WTC11 (cell line): ENCODE measurements at regions not wholly inside any gene's neighbourhood (a gene's known extent, or its start where the extent isn't known, plus 50 kb on each side); places are given as distances from the start of the nearest gene placed in this dataset.

Experiments
- ATAC-seq: fragments of 200-7000 bp; cut with Tn5 transposase; 2 replicates; pipeline ENCODE4 v1.10.0; 2021; ENCODE audit warnings: mild to moderate bottlenecking, moderate library complexity
- CTCF ChIA-PET: fragments of 300-600 bp; sonication (Branson Sonifier 250); formaldehyde crosslinking; loops from one replicate; lab custom pipeline; 2021; ENCODE audit warnings: antibody characterized with exemption; lab: Charles Lee
- POLR2A ChIA-PET: fragments of 350-600 bp; sonication (Branson Sonifier 250); formaldehyde crosslinking; loops from one replicate; lab custom pipeline; 2021; ENCODE audit warnings: antibody characterized with exemption; lab: Charles Lee
- DNase-seq: peaks from one replicate; pipeline ENCODE4 v3.0.0; 2021; ENCODE audit warnings: low spot score
- H3K27ac Mint-ChIP-seq: 2 replicates; pipeline ENCODE4 v1.8.0; 2021; ENCODE audit warnings: mixed read lengths
- H3K27me3 Mint-ChIP-seq: 2 replicates; pipeline ENCODE4 v1.8.0; 2021; ENCODE audit warnings: low read depth, mild to moderate bottlenecking, moderate library complexity, mixed read lengths
- H3K36me3 Mint-ChIP-seq: 2 replicates; pipeline ENCODE4 v1.8.0; 2021; ENCODE audit warnings: mixed read lengths
- H3K4me1 Mint-ChIP-seq: 2 replicates; pipeline ENCODE4 v1.8.0; 2022; ENCODE audit warnings: mixed read lengths
- H3K4me3 Mint-ChIP-seq: 2 replicates; pipeline ENCODE4 v1.8.0; 2021; ENCODE audit warnings: mild to moderate bottlenecking, moderate library complexity, mixed read lengths
- H3K9me3 Mint-ChIP-seq: 2 replicates; pipeline ENCODE4 v1.8.0; 2021; ENCODE audit warnings: mixed read lengths
- ATF2 ChIP-seq: sonication (generic); formaldehyde crosslinking; IDR thresholded peaks from 2 replicates; pipeline ENCODE4 v1.8.1; 2022; ENCODE audit warnings: low read depth, missing genetic modification reagents, borderline replicate concordance
- CBFB ChIP-seq: sonication (generic); formaldehyde crosslinking; IDR thresholded peaks from 2 replicates; pipeline ENCODE4 v1.8.1; 2022; ENCODE audit warnings: mild to moderate bottlenecking, low read depth, missing genetic modification reagents
- CTCF ChIP-seq: fragments of 200-600 bp; IDR thresholded peaks from 2 replicates; pipeline ENCODE4 v1.8.0; 2022; ENCODE audit warnings: antibody characterized with exemption
- E2F1 ChIP-seq: sonication (generic); formaldehyde crosslinking; IDR thresholded peaks from 2 replicates; pipeline ENCODE4 v1.8.0; 2022; ENCODE audit warnings: mild to moderate bottlenecking, missing genetic modification reagents
- ELF4 ChIP-seq: sonication (generic); formaldehyde crosslinking; IDR thresholded peaks from 2 replicates; pipeline ENCODE4 v1.8.1; 2022; ENCODE audit warnings: low read depth, mild to moderate bottlenecking, moderate library complexity, missing genetic modification reagents
- JAZF1 ChIP-seq: fragments of 250-450 bp; sonication (Bioruptor Pico); IDR thresholded peaks from 2 replicates; pipeline ENCODE4 v1.9.0; 2021; ENCODE audit warnings: moderate library complexity, mild to moderate bottlenecking, inconsistent platforms
- JUN ChIP-seq: sonication (generic); formaldehyde crosslinking; IDR thresholded peaks from 2 replicates; pipeline ENCODE4 v1.8.0; 2023; ENCODE audit warnings: mild to moderate bottlenecking, missing genetic modification reagents
- NFYB ChIP-seq: sonication (generic); formaldehyde crosslinking; conservative IDR thresholded peaks from 2 replicates; pipeline ENCODE4 v1.8.0; 2022; ENCODE audit warnings: low read depth, missing genetic modification reagents
- NR3C1 ChIP-seq: sonication (generic); formaldehyde crosslinking; conservative IDR thresholded peaks from 2 replicates; pipeline ENCODE4 v1.8.1; 2023; ENCODE audit warnings: low read depth, mild to moderate bottlenecking, missing genetic modification reagents
- PRDM15 ChIP-seq: sonication (generic); formaldehyde crosslinking; IDR thresholded peaks from 2 replicates; pipeline ENCODE4 v1.8.0; 2022; ENCODE audit warnings: missing genetic modification reagents
- USF2 ChIP-seq: sonication (generic); formaldehyde crosslinking; IDR thresholded peaks from 2 replicates; pipeline ENCODE4 v1.8.1; 2023; ENCODE audit warnings: mild to moderate bottlenecking, missing genetic modification reagents, moderate library complexity
- ZNF138 ChIP-seq: sonication (generic); formaldehyde crosslinking; conservative IDR thresholded peaks from 2 replicates; pipeline ENCODE4 v1.8.1; 2022; ENCODE audit warnings: mild to moderate bottlenecking, moderate library complexity, missing genetic modification reagents
- ZNF317 ChIP-seq: sonication (generic); formaldehyde crosslinking; IDR thresholded peaks from 2 replicates; pipeline ENCODE4 v1.8.1; 2023; ENCODE audit warnings: low read depth, mild to moderate bottlenecking, moderate library complexity, missing genetic modification reagents, borderline replicate concordance
- ZNF423 ChIP-seq: fragments of 250-450 bp; sonication (Bioruptor Pico); IDR thresholded peaks from 2 replicates; pipeline ENCODE4 v2.1.2; 2022; ENCODE audit warnings: mild to moderate bottlenecking, moderate library complexity
- ZNF425 ChIP-seq: fragments of 250-450 bp; sonication (Bioruptor Pico); conservative IDR thresholded peaks from 2 replicates; pipeline ENCODE4 v1.9.0; 2021; ENCODE audit warnings: mild to moderate bottlenecking
- ZNF532 ChIP-seq: fragments of 250-450 bp; sonication (Bioruptor Pico); IDR thresholded peaks from 2 replicates; pipeline ENCODE4 v1.9.0; 2021; ENCODE audit warnings: mild to moderate bottlenecking, borderline replicate concordance

GRCh38 chrX:96445531-96446065, 239.0 kb upstream of the DIAPH2 start:
- no peaks in the 10 kb centered on the region for H3K4me1 Mint-ChIP-seq

GRCh38 chrX:96446524-96446923, 238.1 kb upstream of the DIAPH2 start:
- POLR2A ChIA-PET: no interaction called here
- no peak overlapping the region for H3K27ac Mint-ChIP-seq
- no peak for TF ChIP-seq USF2 (CRISPR knock-in tag)
- TF ChIP-seq ZNF138 (CRISPR knock-in tag): no peak
- no peak for TF ChIP-seq ZNF423 (CRISPR knock-in tag)
- no peak for TF ChIP-seq E2F1 (CRISPR knock-in tag)
- no peak for TF ChIP-seq ATF2 (CRISPR knock-in tag)
- no peak for TF ChIP-seq PRDM15 (CRISPR knock-in tag)
- TF ChIP-seq NFYB (CRISPR knock-in tag): no peak
- TF ChIP-seq ZNF532: no peak
- TF ChIP-seq ZNF425 (CRISPR knock-in tag): no peak
- TF ChIP-seq CTCF: no peak
- no peak for TF ChIP-seq ZNF317 (CRISPR knock-in tag)
- TF ChIP-seq JAZF1 (CRISPR knock-in tag): no peak
- no peak for TF ChIP-seq CBFB (CRISPR knock-in tag)
- no peak for TF ChIP-seq JUN (CRISPR knock-in tag)
- no peak for TF ChIP-seq NR3C1 (CRISPR knock-in tag)
- TF ChIP-seq, all 79 proteins: peak for 0
- DNase-seq (no peak), ATAC-seq (no peak)
- CTCF ChIA-PET: interaction anchor here (0.6 kb wide), 1 partner anchor 365 kb away, joined by 4 read pairs; no protein-coding TSS in a partner anchor
- H3K4me1 Mint-ChIP-seq: no peaks in the 10 kb centered on the region
- H3K9me3 Mint-ChIP-seq: no peaks in the 10 kb centered on the region
- H3K4me3 Mint-ChIP-seq: no peak overlapping the region
- H3K27me3 Mint-ChIP-seq: peaks cover under 1% of the 10 kb centered on the region; the same call in 1 of the 2 replicates
- H3K36me3 Mint-ChIP-seq: no peaks in the 10 kb centered on the region

More at GRCh38 chrX:96445531-96446065, 239.0 kb upstream of the DIAPH2 start:
- Mint-ChIP-seq H3K4me3 (no peak overlapping the region), H3K27me3 (peaks cover 10% of the 10 kb centered on the region), H3K9me3 (no peaks in the 10 kb centered on the region), H3K27ac (no peak overlapping the region), H3K36me3 (no peaks in the 10 kb centered on the region)
- ChIA-PET POLR2A (interaction anchor here (0.5 kb wide), 1 partner anchor 1293 kb away, joined by 5 read pairs; no protein-coding TSS in a partner anchor), CTCF (no interaction called here)
- no peak for DNase-seq
- ATAC-seq: no peak
- no peak for TF ChIP-seq ELF4 (CRISPR knock-in tag)
